Smooth muscle cell (in vitro differentiated cells): ENCODE measurements at regions not wholly inside any gene's neighbourhood (a gene's known extent, or its start where the extent isn't known, plus 50 kb on each side); places are given as distances from the start of the nearest gene placed in this dataset.
"Not testable (repeated sequence)": the region's sequence is repeated elsewhere in the genome, so short reads cannot be mapped to it uniquely, and the experiment has no call there.

Source experiments
- DNase-seq: peaks from one replicate; lab custom pipeline; 2025; ENCODE audit not compliant: unreplicated experiment; lab: John Stamatoyannopoulos, UW
- H2AFZ ChIP-seq: fragments of 200-600 bp; sonication (generic); 2 replicates; pipeline ENCODE4 v1.6.0; 2016; ENCODE audit warnings: antibody characterized with exemption, low read depth, mild to moderate bottlenecking
- H3F3A ChIP-seq: fragments of 200-600 bp; sonication (generic); 2 replicates; pipeline ENCODE4 v1.6.0; 2017; ENCODE audit warnings: antibody characterized with exemption, low read depth
- H3K27ac ChIP-seq: fragments of 200-600 bp; sonication (generic); 2 replicates; pipeline ENCODE4 v1.5.1; 2016; ENCODE audit warnings: low read depth, mild to moderate bottlenecking
- H3K27me3 ChIP-seq: fragments of 200-600 bp; sonication (generic); 2 replicates; pipeline ENCODE4 v1.6.1; 2016; ENCODE audit warnings: low read depth, mild to moderate bottlenecking
- H3K36me3 ChIP-seq: fragments of 200-600 bp; sonication (generic); 2 replicates; pipeline ENCODE4 v1.5.1; 2016; ENCODE audit warnings: low read depth
- H3K4me1 ChIP-seq: fragments of 200-600 bp; sonication (generic); 2 replicates; pipeline ENCODE4 v1.5.1; 2016; ENCODE audit warnings: low read depth
- H3K4me2 ChIP-seq: fragments of 200-600 bp; sonication (generic); 2 replicates; pipeline ENCODE4 v1.6.0; 2016; ENCODE audit warnings: mild to moderate bottlenecking
- H3K4me3 ChIP-seq: fragments of 200-600 bp; sonication (generic); 2 replicates; pipeline ENCODE4 v1.5.1; 2016; ENCODE audit warnings: mild to moderate bottlenecking
- H3K79me2 ChIP-seq: fragments of 200-600 bp; sonication (generic); 2 replicates; pipeline ENCODE4 v1.6.0; 2016; ENCODE audit warnings: low read depth, mild to moderate bottlenecking
- H3K9ac ChIP-seq: fragments of 200-600 bp; sonication (generic); 2 replicates; pipeline ENCODE4 v1.6.0; 2016; ENCODE audit warnings: low read depth
- H3K9me3 ChIP-seq: fragments of 200-600 bp; sonication (generic); replicated peaks from 2 replicates; pipeline ENCODE4 v1.5.1; 2016; ENCODE audit warnings: low read depth
- H4K20me1 ChIP-seq: fragments of 200-600 bp; sonication (generic); 2 replicates; pipeline ENCODE4 v1.6.0; 2016; ENCODE audit warnings: low read depth
- CTCF ChIP-seq: fragments of 200-600 bp; sonication (generic); IDR thresholded peaks from 2 replicates; pipeline ENCODE4 v1.5.1; 2017; ENCODE audit warnings: borderline replicate concordance, mild to moderate bottlenecking, antibody characterized with exemption; ENCODE audit not compliant: insufficient read depth, poor library complexity, severe bottlenecking
- WGBS: methylation state at CpG from one replicate; pipeline ENCODE4 v1.1.7; 2016; ENCODE audit warnings: low lambda C conversion rate; 5-methylcytosine and 5-hydroxymethylcytosine counted together

GRCh38 chr7:142468871-142469665 lies 211.2 kb upstream of the PRSS58 start:
- Histone ChIP-seq H3K27ac (no peak overlapping the region), H3K27me3 (no peaks in the 10 kb centered on the region), H3K4me2 (no peak overlapping the region), H3K4me3 (no peak overlapping the region), H2AFZ (no peak overlapping the region), H3F3A (no peaks in the 10 kb centered on the region), H3K36me3 (no peaks in the 10 kb centered on the region), H3K9ac (no peak overlapping the region), H3K9me3 (no peaks in the 10 kb centered on the region), H3K79me2 (no peaks in the 10 kb centered on the region), H4K20me1 (no peaks in the 10 kb centered on the region), H3K4me1 (no peaks in the 10 kb centered on the region)
- TF ChIP-seq CTCF, result no peak
- 76% methylated on average over 6 of the region's 6 CpGs for WGBS
- no peak for DNase-seq

GRCh38 chr7:142467056-142467655 lies 209.3 kb upstream of the PRSS58 start:
- not testable (repeated sequence) for H3K4me2 ChIP-seq, H3K27me3 ChIP-seq, DNase-seq, H3K36me3 ChIP-seq, H3K4me1 ChIP-seq, H3K27ac ChIP-seq, H3K9me3 ChIP-seq, H3K4me3 ChIP-seq, H3K79me2 ChIP-seq, H3F3A ChIP-seq, H2AFZ ChIP-seq, H3K9ac ChIP-seq, H4K20me1 ChIP-seq
- WGBS, result 70% methylated on average over 7 of the region's 7 CpGs

GRCh38 chr7:142463401-142463850 lies 205.6 kb upstream of the PRSS58 start:
- no peaks in the 10 kb centered on the region for H4K20me1 ChIP-seq
- peaks cover 5% of the 10 kb centered on the region for H3K4me1 ChIP-seq
- no peak overlapping the region for H3K27ac ChIP-seq
- H3K9ac ChIP-seq, result no peak overlapping the region
- no peak overlapping the region for H3K4me2 ChIP-seq
- H3K27me3 ChIP-seq, result no peaks in the 10 kb centered on the region
- WGBS, result 76% methylated on average over 6 of the region's 6 CpGs
- H3K79me2 ChIP-seq, result no peaks in the 10 kb centered on the region
- H3K4me3 ChIP-seq, result no peak overlapping the region
- no peak for DNase-seq
- H3K9me3 ChIP-seq, result no peaks in the 10 kb centered on the region
- no peaks in the 10 kb centered on the region for H3F3A ChIP-seq
- no peak for TF ChIP-seq CTCF
- no peaks in the 10 kb centered on the region for H3K36me3 ChIP-seq
- H2AFZ ChIP-seq, result no peak overlapping the region

GRCh38 chr7:142461437-142461836 lies 203.6 kb upstream of the PRSS58 start:
- Histone ChIP-seq H3K27ac (peak overlapping the region; percentile 91), H3K9ac (peak overlapping the region; percentile 66)

More at GRCh38 chr7:142461437-142461836, 203.6 kb upstream of the PRSS58 start:
- no peak for DNase-seq
- Histone ChIP-seq H4K20me1 (no peaks in the 10 kb centered on the region), H3K4me3 (no peak overlapping the region), H3K9me3 (no peaks in the 10 kb centered on the region), H3F3A (no peaks in the 10 kb centered on the region), H3K4me1 (peaks cover 5% of the 10 kb centered on the region), H2AFZ (peak overlapping the region; percentile 45), H3K4me2 (peak overlapping the region; percentile 68), H3K27me3 (no peaks in the 10 kb centered on the region), H3K79me2 (no peaks in the 10 kb centered on the region), H3K36me3 (no peaks in the 10 kb centered on the region)
- TF ChIP-seq CTCF, result no peak
- 18% methylated on average over 2 of the region's 2 CpGs for WGBS
